ENCODE measurements at regions not wholly inside any gene's neighbourhood (a gene's known extent, or its start where the extent isn't known, plus 50 kb on each side); places are given as distances from the start of the nearest gene placed in this dataset.

DNA sequence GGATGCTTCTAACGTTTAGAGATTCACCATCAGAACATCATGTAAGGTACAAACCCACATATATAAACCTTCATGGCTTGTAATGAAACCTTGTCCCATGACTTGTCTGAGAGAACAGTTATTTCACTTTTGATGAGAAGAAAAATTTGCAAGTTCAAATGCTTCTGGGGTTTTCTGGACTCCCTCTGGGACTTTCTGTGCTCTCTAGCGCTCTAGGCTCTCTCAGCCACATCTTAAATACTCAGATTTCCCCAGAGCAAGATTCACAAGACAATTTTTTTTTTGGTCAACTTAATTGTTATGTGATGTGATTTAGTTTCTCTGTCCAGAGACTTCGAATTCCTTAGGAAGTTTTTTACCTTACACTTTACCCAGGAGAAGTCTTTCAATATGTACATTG, 282.8 kb upstream of the EDNRB start:
- Mint-ChIP-seq H3K4me3 (ENCODE audit: unreplicated experiment) (no peak overlapping the region), H3K27me3 (ENCODE audit: unreplicated experiment) (no peaks in the 10 kb centered on the region), H3K9me3 (ENCODE audit: unreplicated experiment) (no peaks in the 10 kb centered on the region), H3K4me1 (ENCODE audit: low read depth, unreplicated experiment) (peaks cover 19% of the 10 kb centered on the region), H3K27ac (ENCODE audit: unreplicated experiment) (no peak overlapping the region), H3K36me3 (ENCODE audit: unreplicated experiment) (no peaks in the 10 kb centered on the region)
- TF ChIP-seq, protein P1, sequence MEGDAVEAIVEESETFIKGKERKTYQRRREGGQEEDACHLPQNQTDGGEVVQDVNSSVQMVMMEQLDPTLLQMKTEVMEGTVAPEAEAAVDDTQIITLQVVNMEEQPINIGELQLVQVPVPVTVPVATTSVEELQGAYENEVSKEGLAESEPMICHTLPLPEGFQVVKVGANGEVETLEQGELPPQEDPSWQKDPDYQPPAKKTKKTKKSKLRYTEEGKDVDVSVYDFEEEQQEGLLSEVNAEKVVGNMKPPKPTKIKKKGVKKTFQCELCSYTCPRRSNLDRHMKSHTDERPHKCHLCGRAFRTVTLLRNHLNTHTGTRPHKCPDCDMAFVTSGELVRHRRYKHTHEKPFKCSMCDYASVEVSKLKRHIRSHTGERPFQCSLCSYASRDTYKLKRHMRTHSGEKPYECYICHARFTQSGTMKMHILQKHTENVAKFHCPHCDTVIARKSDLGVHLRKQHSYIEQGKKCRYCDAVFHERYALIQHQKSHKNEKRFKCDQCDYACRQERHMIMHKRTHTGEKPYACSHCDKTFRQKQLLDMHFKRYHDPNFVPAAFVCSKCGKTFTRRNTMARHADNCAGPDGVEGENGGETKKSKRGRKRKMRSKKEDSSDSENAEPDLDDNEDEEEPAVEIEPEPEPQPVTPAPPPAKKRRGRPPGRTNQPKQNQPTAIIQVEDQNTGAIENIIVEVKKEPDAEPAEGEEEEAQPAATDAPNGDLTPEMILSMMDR (IDR thresholded peaks at IDR 0.05; ENCODE audit: partially characterized antibody, unreplicated experiment), result no peak
- no peak for DNase-seq

DNA sequence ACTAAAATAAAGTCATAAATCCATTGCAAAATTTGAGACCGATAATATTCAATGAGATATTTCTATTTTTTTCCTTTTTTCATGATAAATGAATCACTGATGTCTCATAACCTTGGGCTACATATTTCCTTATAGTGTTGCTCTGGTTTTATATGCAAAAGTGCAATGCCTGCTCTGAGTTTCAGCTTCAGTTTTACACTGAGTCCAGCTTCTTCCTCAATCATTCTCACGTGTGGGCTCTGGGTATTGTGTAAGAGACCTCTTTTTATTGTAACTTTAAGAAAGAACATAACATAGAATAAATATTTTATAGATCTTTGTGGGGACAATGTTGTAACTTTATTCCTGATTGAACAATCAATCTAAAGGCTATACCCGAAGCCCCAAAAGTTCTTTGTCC, 280.2 kb upstream of the EDNRB start:
- no peaks in the 10 kb centered on the region for H3K27me3 Mint-ChIP-seq (ENCODE audit: unreplicated experiment)
- TF ChIP-seq, protein P1 (IDR thresholded peaks at IDR 0.05; ENCODE audit: partially characterized antibody, unreplicated experiment), result no peak
- no peak overlapping the region for H3K27ac Mint-ChIP-seq (ENCODE audit: unreplicated experiment)
- DNase-seq, result no peak
- no peaks in the 10 kb centered on the region for H3K36me3 Mint-ChIP-seq (ENCODE audit: unreplicated experiment)
- peaks cover 19% of the 10 kb centered on the region for H3K4me1 Mint-ChIP-seq (ENCODE audit: low read depth, unreplicated experiment)
- no peaks in the 10 kb centered on the region for H3K9me3 Mint-ChIP-seq (ENCODE audit: unreplicated experiment)
- H3K4me3 Mint-ChIP-seq (ENCODE audit: unreplicated experiment), result no peak overlapping the region

DNA sequence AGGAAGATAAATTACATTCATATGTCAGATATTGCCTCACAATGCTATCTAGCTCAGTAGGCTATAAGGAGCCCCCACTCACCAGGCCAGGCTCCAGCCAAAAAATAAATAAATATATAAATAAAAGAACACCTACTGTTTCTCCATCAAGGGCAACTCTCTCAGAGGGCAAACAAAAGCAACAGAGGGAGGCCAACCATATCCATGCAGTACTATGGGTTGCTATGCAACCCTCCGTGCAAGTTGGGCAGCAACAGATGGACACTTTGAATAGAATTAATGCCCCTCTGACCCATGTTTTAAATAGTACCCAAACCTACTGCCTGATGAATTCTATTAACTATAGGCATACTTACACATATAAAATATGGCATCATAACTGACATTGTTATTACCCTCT, 279.8 kb upstream of the EDNRB start:
- DNase-seq, result no peak
- peaks cover 19% of the 10 kb centered on the region for H3K4me1 Mint-ChIP-seq (ENCODE audit: low read depth, unreplicated experiment)
- peak overlapping the region; percentile 52 for H3K27ac Mint-ChIP-seq (ENCODE audit: unreplicated experiment)
- TF ChIP-seq, protein P1 (IDR thresholded peaks at IDR 0.05; ENCODE audit: partially characterized antibody, unreplicated experiment), result no peak
- H3K4me3 Mint-ChIP-seq (ENCODE audit: unreplicated experiment), result no peak overlapping the region
- H3K9me3 Mint-ChIP-seq (ENCODE audit: unreplicated experiment), result no peaks in the 10 kb centered on the region
- no peaks in the 10 kb centered on the region for H3K36me3 Mint-ChIP-seq (ENCODE audit: unreplicated experiment)
- no peaks in the 10 kb centered on the region for H3K27me3 Mint-ChIP-seq (ENCODE audit: unreplicated experiment)

DNA sequence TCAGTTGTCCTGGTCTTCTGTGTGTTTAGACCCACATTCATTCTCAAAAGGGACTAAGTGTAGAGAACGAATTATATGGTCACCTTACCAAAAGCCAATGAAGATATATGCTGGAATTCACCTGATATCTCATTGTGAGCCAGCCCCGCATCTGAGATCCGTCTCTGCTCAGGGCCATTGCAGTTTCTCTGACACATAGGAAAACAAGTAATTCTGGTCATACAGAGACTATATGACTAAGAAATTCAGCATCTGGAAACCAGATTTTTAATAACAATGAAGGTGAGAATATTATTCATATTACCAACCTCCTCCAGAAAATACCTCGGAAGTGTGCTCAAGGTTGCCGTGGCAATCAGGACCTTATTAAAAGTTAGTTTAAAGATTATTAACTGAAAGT, 278.6 kb upstream of the EDNRB start:
- no peak for DNase-seq
- Mint-ChIP-seq H3K27ac (ENCODE audit: unreplicated experiment) (no peak overlapping the region), H3K36me3 (ENCODE audit: unreplicated experiment) (no peaks in the 10 kb centered on the region), H3K4me3 (ENCODE audit: unreplicated experiment) (no peak overlapping the region), H3K4me1 (ENCODE audit: low read depth, unreplicated experiment) (peaks cover 19% of the 10 kb centered on the region), H3K9me3 (ENCODE audit: unreplicated experiment) (no peaks in the 10 kb centered on the region), H3K27me3 (ENCODE audit: unreplicated experiment) (no peaks in the 10 kb centered on the region)
- TF ChIP-seq, protein P1 (IDR thresholded peaks at IDR 0.05; ENCODE audit: partially characterized antibody, unreplicated experiment), result no peak

DNA sequence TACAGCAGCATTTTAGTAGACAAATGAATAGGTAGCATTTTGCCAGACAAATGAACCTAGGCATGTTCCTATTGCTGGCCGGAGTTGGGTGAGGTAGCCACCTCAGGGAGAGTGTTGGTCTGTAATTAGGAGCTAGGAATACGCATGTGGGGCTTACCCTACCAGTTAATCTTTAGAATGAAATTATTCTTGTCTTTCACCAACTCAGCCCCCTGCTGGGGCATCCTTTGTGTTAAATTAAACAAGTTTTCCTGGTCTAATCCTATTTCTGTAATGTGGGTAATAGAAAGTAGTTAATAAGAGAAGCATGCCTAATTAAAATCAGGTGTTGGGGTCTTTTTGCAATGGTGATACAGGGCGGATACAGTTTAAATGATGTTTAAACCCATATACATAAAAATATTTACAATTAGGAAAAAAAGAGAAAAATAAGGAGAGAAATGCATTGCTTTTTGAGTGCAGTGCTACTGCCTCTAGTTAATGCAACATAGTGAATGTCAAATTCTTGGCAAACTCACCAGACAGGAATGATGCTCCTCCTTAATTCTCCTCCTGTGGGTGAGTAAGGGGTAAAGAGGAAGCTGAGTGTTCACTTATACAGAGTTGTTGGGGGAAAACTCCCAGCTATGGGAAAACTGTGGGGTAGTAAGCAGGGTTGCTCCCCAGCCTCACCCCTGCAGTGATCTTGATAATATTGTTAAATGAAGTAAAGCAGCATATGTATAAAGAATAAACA, 276.4 kb upstream of the EDNRB start:
- TF ChIP-seq, protein P1 (IDR thresholded peaks at IDR 0.05; ENCODE audit: partially characterized antibody, unreplicated experiment), result no peak
- Mint-ChIP-seq H3K36me3 (ENCODE audit: unreplicated experiment) (no peaks in the 10 kb centered on the region), H3K27me3 (ENCODE audit: unreplicated experiment) (no peaks in the 10 kb centered on the region), H3K4me1 (ENCODE audit: low read depth, unreplicated experiment) (peaks cover 10% of the 10 kb centered on the region), H3K4me3 (ENCODE audit: unreplicated experiment) (no peak overlapping the region), H3K9me3 (ENCODE audit: unreplicated experiment) (no peaks in the 10 kb centered on the region), H3K27ac (ENCODE audit: unreplicated experiment) (no peak overlapping the region)
- DNase-seq, result no peak

Data from glutamatergic neuron (in vitro differentiated cells).